ENCODE measurements at regions not wholly inside any gene's neighbourhood (a gene's known extent, or its start where the extent isn't known, plus 50 kb on each side); places are given as distances from the start of the nearest gene placed in this dataset.

DNA sequence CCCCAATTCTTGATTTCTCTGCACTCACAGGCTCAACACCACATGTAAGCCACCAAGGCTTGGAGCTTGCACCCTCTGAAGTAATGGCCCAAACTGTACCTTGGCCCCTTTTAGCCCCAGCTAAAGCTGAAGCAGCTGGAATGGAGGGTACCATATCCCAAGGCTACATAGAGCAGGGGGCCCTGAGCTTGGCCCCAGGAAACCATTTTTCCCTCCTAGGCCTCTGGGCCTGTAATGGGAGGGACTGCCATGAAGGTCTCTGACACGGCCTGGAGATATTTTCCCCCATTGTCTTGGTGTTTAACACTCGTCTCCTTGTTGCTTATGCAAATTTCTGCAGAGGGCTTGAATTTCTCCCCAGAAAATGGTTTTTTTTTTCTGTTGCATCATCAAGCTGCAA lies 69.7 kb downstream of the SKA1 start:
- Histone ChIP-seq H3K4me3 (ENCODE audit: low read length) (no peak overlapping the region), H3K79me2 (ENCODE audit: low read length) (no peaks in the 10 kb centered on the region), H4K20me1 (ENCODE audit: insufficient read depth, low read length) (no peaks in the 10 kb centered on the region), H3K27me3 (ENCODE audit: low read depth, low read length) (peaks cover 21% of the 10 kb centered on the region), H3K36me3 (replicated peaks; ENCODE audit: low read depth, low read length) (no peaks in the 10 kb centered on the region), H3K9me3 (ENCODE audit: insufficient read depth, low read length) (no peaks in the 10 kb centered on the region; the same call in 1 of the 2 replicates), H3K4me1 (ENCODE audit: low read length) (no peaks in the 10 kb centered on the region), H3K4me2 (ENCODE audit: low read length) (no peak overlapping the region), H3K27ac (ENCODE audit: low read length) (no peak overlapping the region), H3K9ac (ENCODE audit: low read length) (no peak overlapping the region), H2AFZ (ENCODE audit: low read depth, low read length) (no peak overlapping the region)
- TF ChIP-seq, protein P1, sequence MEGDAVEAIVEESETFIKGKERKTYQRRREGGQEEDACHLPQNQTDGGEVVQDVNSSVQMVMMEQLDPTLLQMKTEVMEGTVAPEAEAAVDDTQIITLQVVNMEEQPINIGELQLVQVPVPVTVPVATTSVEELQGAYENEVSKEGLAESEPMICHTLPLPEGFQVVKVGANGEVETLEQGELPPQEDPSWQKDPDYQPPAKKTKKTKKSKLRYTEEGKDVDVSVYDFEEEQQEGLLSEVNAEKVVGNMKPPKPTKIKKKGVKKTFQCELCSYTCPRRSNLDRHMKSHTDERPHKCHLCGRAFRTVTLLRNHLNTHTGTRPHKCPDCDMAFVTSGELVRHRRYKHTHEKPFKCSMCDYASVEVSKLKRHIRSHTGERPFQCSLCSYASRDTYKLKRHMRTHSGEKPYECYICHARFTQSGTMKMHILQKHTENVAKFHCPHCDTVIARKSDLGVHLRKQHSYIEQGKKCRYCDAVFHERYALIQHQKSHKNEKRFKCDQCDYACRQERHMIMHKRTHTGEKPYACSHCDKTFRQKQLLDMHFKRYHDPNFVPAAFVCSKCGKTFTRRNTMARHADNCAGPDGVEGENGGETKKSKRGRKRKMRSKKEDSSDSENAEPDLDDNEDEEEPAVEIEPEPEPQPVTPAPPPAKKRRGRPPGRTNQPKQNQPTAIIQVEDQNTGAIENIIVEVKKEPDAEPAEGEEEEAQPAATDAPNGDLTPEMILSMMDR (IDR thresholded peaks at IDR 0.05; ENCODE audit: low read depth, low read length): no peak
- no peak for TF ChIP-seq EZH2phosphoT487 (IDR thresholded peaks at IDR 0.05; ENCODE audit: low read depth)

DNA sequence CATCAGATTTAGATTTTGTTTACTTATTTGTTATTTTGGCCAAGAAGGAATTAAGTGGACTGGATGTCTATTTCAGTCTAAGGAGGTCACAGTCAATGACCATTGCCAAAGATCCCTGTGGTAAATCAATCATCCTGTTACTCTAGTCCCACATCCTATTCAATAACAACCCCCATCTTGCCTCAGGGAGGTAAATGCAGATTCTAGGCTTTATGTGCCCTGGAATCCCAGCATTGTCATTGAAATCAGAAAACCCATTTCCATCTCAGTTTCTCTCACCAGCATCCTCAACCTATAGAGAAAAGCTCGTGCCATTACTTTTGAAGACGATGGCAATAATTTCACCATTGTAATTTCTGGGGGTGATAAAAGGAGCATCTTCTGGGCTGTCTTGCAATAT lies 71.8 kb downstream of the SKA1 start:
- H3K27ac ChIP-seq (ENCODE audit: low read length): no peak overlapping the region
- H3K79me2 ChIP-seq (ENCODE audit: low read length): no peaks in the 10 kb centered on the region
- H3K4me3 ChIP-seq (ENCODE audit: low read length): no peak overlapping the region
- no peaks in the 10 kb centered on the region for H3K36me3 ChIP-seq (replicated peaks; ENCODE audit: low read depth, low read length)
- no peaks in the 10 kb centered on the region for H3K4me1 ChIP-seq (ENCODE audit: low read length)
- no peaks in the 10 kb centered on the region; the same call in 1 of the 2 replicates for H3K9me3 ChIP-seq (ENCODE audit: insufficient read depth, low read length)
- H3K9ac ChIP-seq (ENCODE audit: low read length): no peak overlapping the region
- no peak overlapping the region for H2AFZ ChIP-seq (ENCODE audit: low read depth, low read length)
- no peaks in the 10 kb centered on the region for H4K20me1 ChIP-seq (ENCODE audit: insufficient read depth, low read length)
- no peak overlapping the region for H3K4me2 ChIP-seq (ENCODE audit: low read length)
- H3K27me3 ChIP-seq (ENCODE audit: low read depth, low read length): peaks cover 21% of the 10 kb centered on the region
- TF ChIP-seq, protein P1 (IDR thresholded peaks at IDR 0.05; ENCODE audit: low read depth, low read length): no peak
- no peak for TF ChIP-seq EZH2phosphoT487 (IDR thresholded peaks at IDR 0.05; ENCODE audit: low read depth)

DNA sequence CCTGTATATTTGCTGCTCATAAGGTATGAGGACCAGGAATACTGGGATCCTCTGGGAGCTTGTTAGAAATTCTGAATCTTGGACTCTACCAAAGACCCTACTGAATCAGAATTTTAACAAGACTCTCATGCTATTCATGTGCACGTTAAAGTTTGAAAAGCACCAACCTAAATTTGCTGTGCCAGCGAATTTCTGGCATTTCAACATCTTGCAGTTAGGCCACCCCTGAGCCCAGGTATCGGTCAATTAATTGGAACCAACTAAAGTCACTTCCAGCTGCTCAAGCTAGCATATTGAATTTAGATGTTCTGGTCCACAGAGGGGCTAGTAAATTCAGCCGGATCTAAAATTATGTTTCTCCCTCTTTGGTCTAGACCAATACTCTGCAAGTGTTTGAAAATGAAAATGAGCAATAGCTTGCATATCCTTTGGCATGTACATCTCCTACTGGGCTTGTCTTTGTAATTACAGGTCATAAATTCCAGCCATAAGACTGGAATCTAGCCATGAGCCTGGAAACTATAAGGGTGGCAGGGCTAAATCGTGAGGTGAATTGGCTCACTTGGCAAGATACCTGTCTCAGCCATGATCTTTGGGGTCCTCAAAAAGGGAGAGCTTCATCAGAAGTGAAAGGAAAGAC lies 72.4 kb downstream of the SKA1 start:
- H3K9ac ChIP-seq (ENCODE audit: low read length): no peak overlapping the region
- H3K36me3 ChIP-seq (replicated peaks; ENCODE audit: low read depth, low read length): no peaks in the 10 kb centered on the region
- H3K4me1 ChIP-seq (ENCODE audit: low read length): no peaks in the 10 kb centered on the region
- H3K4me3 ChIP-seq (ENCODE audit: low read length): no peak overlapping the region
- H3K4me2 ChIP-seq (ENCODE audit: low read length): no peak overlapping the region
- H2AFZ ChIP-seq (ENCODE audit: low read depth, low read length): no peak overlapping the region
- TF ChIP-seq, protein P1 (IDR thresholded peaks at IDR 0.05; ENCODE audit: low read depth, low read length): no peak
- TF ChIP-seq EZH2phosphoT487 (IDR thresholded peaks at IDR 0.05; ENCODE audit: low read depth): no peak
- peaks cover 21% of the 10 kb centered on the region for H3K27me3 ChIP-seq (ENCODE audit: low read depth, low read length)
- H3K79me2 ChIP-seq (ENCODE audit: low read length): no peaks in the 10 kb centered on the region
- no peak overlapping the region for H3K27ac ChIP-seq (ENCODE audit: low read length)
- no peaks in the 10 kb centered on the region for H4K20me1 ChIP-seq (ENCODE audit: insufficient read depth, low read length)
- no peaks in the 10 kb centered on the region; the same call in 1 of the 2 replicates for H3K9me3 ChIP-seq (ENCODE audit: insufficient read depth, low read length)

DNA sequence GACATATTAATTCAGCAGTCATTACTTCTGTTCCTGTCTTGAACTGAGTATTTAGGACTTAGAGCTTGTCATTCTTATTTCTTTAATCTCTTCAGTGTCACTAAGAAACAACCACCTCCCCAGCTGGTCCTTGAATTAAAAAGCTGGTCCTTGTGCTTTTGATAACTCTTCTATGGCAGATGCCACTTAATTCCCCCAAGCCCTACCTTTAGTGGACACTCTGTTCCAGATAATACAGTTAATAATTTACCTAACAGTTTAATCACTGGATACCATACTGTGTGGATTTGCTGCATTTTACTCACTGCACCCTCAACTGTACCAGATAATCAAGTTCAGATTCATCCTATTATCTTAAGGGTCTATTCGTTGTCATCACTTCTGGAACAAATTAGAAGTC lies 73.1 kb downstream of the SKA1 start:
- no peaks in the 10 kb centered on the region for H3K79me2 ChIP-seq (ENCODE audit: low read length)
- no peaks in the 10 kb centered on the region for H3K36me3 ChIP-seq (replicated peaks; ENCODE audit: low read depth, low read length)
- no peak overlapping the region for H3K27ac ChIP-seq (ENCODE audit: low read length)
- H3K4me3 ChIP-seq (ENCODE audit: low read length): no peak overlapping the region
- no peak overlapping the region for H2AFZ ChIP-seq (ENCODE audit: low read depth, low read length)
- H3K4me1 ChIP-seq (ENCODE audit: low read length): no peaks in the 10 kb centered on the region
- no peaks in the 10 kb centered on the region for H4K20me1 ChIP-seq (ENCODE audit: insufficient read depth, low read length)
- no peak overlapping the region for H3K4me2 ChIP-seq (ENCODE audit: low read length)
- TF ChIP-seq, protein P1 (IDR thresholded peaks at IDR 0.05; ENCODE audit: low read depth, low read length): no peak
- no peak for TF ChIP-seq EZH2phosphoT487 (IDR thresholded peaks at IDR 0.05; ENCODE audit: low read depth)
- H3K9me3 ChIP-seq (ENCODE audit: insufficient read depth, low read length): no peaks in the 10 kb centered on the region; the same call in 1 of the 2 replicates
- H3K27me3 ChIP-seq (ENCODE audit: low read depth, low read length): peaks cover 21% of the 10 kb centered on the region
- no peak overlapping the region for H3K9ac ChIP-seq (ENCODE audit: low read length)
